ENCODE measurements at regions not wholly inside any gene's neighbourhood (a gene's known extent, or its start where the extent isn't known, plus 50 kb on each side); places are given as distances from the start of the nearest gene placed in this dataset.

DNA sequence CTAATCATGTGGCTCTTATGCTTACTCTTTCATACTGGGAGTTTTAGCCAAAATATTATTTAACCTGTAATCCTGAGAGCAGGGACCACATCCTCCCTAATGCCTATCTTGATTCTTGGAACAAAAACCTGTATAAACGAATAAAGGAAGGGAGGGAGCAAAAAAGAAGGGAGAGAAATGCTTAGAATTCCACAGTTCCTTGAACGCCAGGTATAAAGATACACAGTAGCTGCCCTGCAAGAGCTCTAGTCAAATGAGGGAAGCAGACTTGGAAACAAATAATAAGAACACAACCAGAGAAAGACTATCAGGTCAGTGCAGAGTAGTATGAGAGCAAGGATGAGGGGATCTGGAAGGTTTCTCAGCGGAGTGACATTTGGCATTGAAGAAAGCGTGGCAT is 116.3 kb downstream of the SLC30A10 start:
- DNase-seq, result no peak
- H2AK5ac ChIP-seq (ENCODE audit: low read depth, low read length), result no peak overlapping the region
- H3K4me1 ChIP-seq (ENCODE audit: control insufficient read depth, insufficient read depth, low read length), result peaks cover 2% of the 10 kb centered on the region; the same call in 1 of the 2 replicates
- H2AFZ ChIP-seq (replicated peaks; ENCODE audit: low read length, poor library complexity), result no peak overlapping the region
- H3K14ac ChIP-seq (replicated peaks; ENCODE audit: low read depth, low read length), result no peak overlapping the region
- peaks cover 5% of the 10 kb centered on the region for H3K27me3 ChIP-seq (ENCODE audit: control insufficient read depth, insufficient read depth, low read length)
- TF ChIP-seq RAD21 (IDR thresholded peaks at IDR 0.05; ENCODE audit: low read length), result no peak
- TF ChIP-seq RCOR1 (IDR thresholded peaks at IDR 0.05; ENCODE audit: insufficient replicate concordance, low read length), result no peak
- TF ChIP-seq NFE2L2 (IDR thresholded peaks at IDR 0.05; ENCODE audit: low read depth, low read length), result no peak
- no peak for TF ChIP-seq CHD1 (IDR thresholded peaks at IDR 0.05; ENCODE audit: low read depth, low read length)
- H3K36me3 ChIP-seq (ENCODE audit: control insufficient read depth, insufficient read depth, low read length), result no peaks in the 10 kb centered on the region
- no peak overlapping the region for H3K4me3 ChIP-seq (ENCODE audit: insufficient read depth, low read depth, low read length)
- no peak overlapping the region for H3K18ac ChIP-seq (ENCODE audit: low read depth, low read length)
- H4K5ac ChIP-seq (ENCODE audit: low read depth, low read length), result no peak overlapping the region
- no CpG with 5 or more reads among the region's 4 CpGs for WGBS, 2 experiments (ENCODE audit: extremely low coverage in 2 of 2, insufficient read length in 1 of 2)
- in situ Hi-C loops (cut with MboI; ENCODE audit: low sequenced_read_pairs), result loop anchor here (10.0 kb wide), 2 partner anchors 237 to 1487 kb away; no protein-coding TSS in a partner anchor
- POLR2A ChIA-PET (ENCODE audit: unreplicated experiment), result no interaction called here
- no peak overlapping the region for H3K4ac ChIP-seq (ENCODE audit: low read depth, low read length)
- H2BK20ac ChIP-seq (ENCODE audit: low read depth, low read length), result no peak overlapping the region
- H3K9ac ChIP-seq (ENCODE audit: low read depth, low read length), result no peak overlapping the region
- dilution Hi-C loops (cut with HindIII; ENCODE audit: low sequenced_read_pairs, unreplicated experiment), result no loop called here
- no peak overlapping the region for H2BK15ac ChIP-seq (ENCODE audit: low read depth, low read length)
- H3K4me2 ChIP-seq (ENCODE audit: low read depth, low read length), result no peak overlapping the region
- H3K9me1 ChIP-seq (ENCODE audit: insufficient read depth, low read length), result no peaks in the 10 kb centered on the region
- CTCF ChIA-PET, result interaction anchor here (1.8 kb wide), 1 partner anchor 1483 kb away, joined by 4 read pairs; no protein-coding TSS in a partner anchor
- ATAC-seq (ENCODE audit: low read depth), result peak; percentile 30; the same call in 1 of the 2 replicates
- no peak overlapping the region for H2BK120ac ChIP-seq (ENCODE audit: low read depth, low read length)
- no peak overlapping the region for H3K23ac ChIP-seq (ENCODE audit: low read depth, low read length)
- H4K91ac ChIP-seq (ENCODE audit: insufficient read depth, low read depth, low read length), result no peak overlapping the region
- H4K8ac ChIP-seq (ENCODE audit: low read depth in 2 of 2, low read length in 2 of 2), result no peak overlapping the region
- H3K27ac ChIP-seq (ENCODE audit: insufficient read depth, low read length), result no peak overlapping the region
- no peak overlapping the region for H3K56ac ChIP-seq (ENCODE audit: extremely low read depth, insufficient read depth, low read length)
- no peaks in the 10 kb centered on the region for H3K9me3 ChIP-seq (ENCODE audit: control insufficient read depth, insufficient read depth, low read length)
- no peak overlapping the region for H2BK5ac ChIP-seq (ENCODE audit: low read depth, low read length, poor library complexity, severe bottlenecking)
- no TSS peak for BruUV-seq (replicated peaks)
- H4K20me1 ChIP-seq (ENCODE audit: insufficient read depth, low read length), result no peaks in the 10 kb centered on the region
- intact Hi-C loops (cut with micrococcal nuclease), result loop anchor here (1.0 to 10.0 kb wide), 9 partner anchors 151 to 1513 kb away; no protein-coding TSS in a partner anchor
- no peaks in the 10 kb centered on the region for H3K79me1 ChIP-seq (ENCODE audit: low read depth in 1 of 2, low read length in 2 of 2)
- no peak overlapping the region for H2AK9ac ChIP-seq (replicated peaks; ENCODE audit: low read depth, low read length, poor library complexity)
